H9 (cell line): ENCODE measurements at regions not wholly inside any gene's neighbourhood (a gene's known extent, or its start where the extent isn't known, plus 50 kb on each side); places are given as distances from the start of the nearest gene placed in this dataset.

Experiments used
- DNase-seq: peaks from one replicate; pipeline ENCODE4 v3.0.0-alpha.2; 2017
- H2AFZ ChIP-seq: one replicate; pipeline ENCODE4 v1.6.1; 2013; ENCODE audit warnings: mild to moderate bottlenecking, low read length, control low read depth, moderate library complexity
- H2AK5ac ChIP-seq: 2 replicates; pipeline ENCODE4 v1.6.1; 2013; ENCODE audit warnings: low read length, control low read depth, mixed read lengths; ENCODE audit not compliant: insufficient read length
- H2BK120ac ChIP-seq: one replicate; pipeline ENCODE4 v1.6.1; 2013; ENCODE audit warnings: low read depth, mild to moderate bottlenecking, low read length, control low read depth, inconsistent platforms; ENCODE audit not compliant: poor library complexity, severe bottlenecking
- H2BK12ac ChIP-seq: 2 replicates; pipeline ENCODE4 v1.6.1; 2013; ENCODE audit warnings: low read length, control low read depth, mixed read lengths, low read depth; ENCODE audit not compliant: insufficient read length
- H2BK15ac ChIP-seq: 2 replicates; pipeline ENCODE4 v1.6.1; 2013; ENCODE audit warnings: low read depth, low read length, control low read depth
- H2BK20ac ChIP-seq: one replicate; pipeline ENCODE4 v1.6.1; 2013; ENCODE audit warnings: low read depth, mild to moderate bottlenecking, low read length, control low read depth, inconsistent platforms; ENCODE audit not compliant: poor library complexity, severe bottlenecking
- H2BK5ac ChIP-seq: 2 replicates; pipeline ENCODE4 v1.6.1; 2013; ENCODE audit warnings: low read length, control low read depth, mixed read lengths; ENCODE audit not compliant: insufficient read length
- H3K14ac ChIP-seq: 2 replicates; pipeline ENCODE4 v1.6.1; 2013; ENCODE audit warnings: low read length, control low read depth; ENCODE audit not compliant: insufficient read depth
- H3K18ac ChIP-seq: 2 replicates; pipeline ENCODE4 v1.6.1; 2013; ENCODE audit warnings: low read depth, mild to moderate bottlenecking, mixed read lengths, low read length, control low read depth; ENCODE audit not compliant: insufficient read length
- H3K23ac ChIP-seq: 2 replicates; pipeline ENCODE4 v1.6.1; 2013; ENCODE audit warnings: low read length, control low read depth, mixed read lengths, low read depth; ENCODE audit not compliant: insufficient read length
- H3K23me2 ChIP-seq: 2 replicates; pipeline ENCODE4 v1.6.1; 2013; ENCODE audit warnings: low read depth, mild to moderate bottlenecking, mixed read lengths, low read length, control low read depth; ENCODE audit not compliant: insufficient read length, poor library complexity, severe bottlenecking
- H3K27ac ChIP-seq: 2 replicates; pipeline ENCODE4 v1.5.1; 2013; ENCODE audit warnings: low read length, control low read depth, mixed read lengths, low read depth; ENCODE audit not compliant: insufficient read length
- H3K27me3 ChIP-seq: 2 replicates; pipeline ENCODE4 v1.6.1; 2013; ENCODE audit warnings: low read length, control low read depth, inconsistent platforms; ENCODE audit not compliant: insufficient read depth
- H3K4ac ChIP-seq: 2 replicates; pipeline ENCODE4 v1.6.1; 2013; ENCODE audit warnings: low read depth, mild to moderate bottlenecking, control low read depth, inconsistent platforms, low read length, moderate library complexity
- H3K4me1 ChIP-seq: 2 replicates; pipeline ENCODE4 v1.6.1; 2013; ENCODE audit warnings: low read length, control low read depth, inconsistent platforms; ENCODE audit not compliant: insufficient read depth
- H3K4me2 ChIP-seq: 2 replicates; pipeline ENCODE4 v1.6.1; 2013; ENCODE audit warnings: low read length, control low read depth, mixed read lengths; ENCODE audit not compliant: insufficient read length, insufficient read depth
- H3K56ac ChIP-seq: 2 replicates; pipeline ENCODE4 v1.6.1; 2013; ENCODE audit warnings: low read depth, mild to moderate bottlenecking, mixed read lengths, low read length, control low read depth; ENCODE audit not compliant: insufficient read length
- H3K79me1 ChIP-seq: 2 replicates; pipeline ENCODE4 v1.6.1; 2013; ENCODE audit warnings: low read depth, mild to moderate bottlenecking, moderate library complexity, low read length, control low read depth, inconsistent platforms; ENCODE audit not compliant: insufficient read depth, poor library complexity, severe bottlenecking
- H3K79me2 ChIP-seq: 2 replicates; pipeline ENCODE4 v1.6.1; 2013; ENCODE audit warnings: low read length, control low read depth, inconsistent platforms; ENCODE audit not compliant: insufficient read depth
- H3K9ac ChIP-seq: 2 replicates; pipeline ENCODE4 v1.6.1; 2013; ENCODE audit warnings: low read length, control low read depth, mixed read lengths; ENCODE audit not compliant: insufficient read length; ENCODE audit errors: extremely low read depth
- H3K9me3 ChIP-seq: one replicate; pipeline ENCODE4 v1.6.1; 2013; ENCODE audit warnings: low read depth, low read length, inconsistent platforms; ENCODE audit not compliant: control insufficient read depth
- H3T11ph ChIP-seq: one replicate; pipeline ENCODE4 v1.6.1; 2013; ENCODE audit warnings: mild to moderate bottlenecking, low read length, control low read depth, inconsistent platforms
- H4K20me1 ChIP-seq: one replicate; pipeline ENCODE4 v1.6.1; 2013; ENCODE audit not compliant: control insufficient read depth, insufficient read length, insufficient read depth
- H4K5ac ChIP-seq: 2 replicates; pipeline ENCODE4 v1.6.1; 2013; ENCODE audit warnings: low read depth, mild to moderate bottlenecking, mixed read lengths, low read length, control low read depth; ENCODE audit not compliant: insufficient read length
- H4K8ac ChIP-seq: replicated peaks from 2 replicates; pipeline ENCODE4 v1.6.1; 2013; ENCODE audit warnings: low read length, control low read depth, mixed read lengths, low read depth; ENCODE audit not compliant: insufficient read length
- H4K91ac ChIP-seq: 2 replicates; pipeline ENCODE4 v1.6.1; 2013; ENCODE audit warnings: low read depth, mild to moderate bottlenecking, moderate library complexity, mixed read lengths, low read length, control low read depth; ENCODE audit not compliant: insufficient read length
- H3K27ac Mint-ChIP-seq, 3 experiments: 2 replicates in 2 of 3; 3 replicates in 1 of 3; pipeline ENCODE4 v1.8.0; 2020 to 2021; ENCODE audit warnings: mixed read lengths in 3 of 3, mild to moderate bottlenecking in 1 of 3, moderate library complexity in 1 of 3
- H3K27me3 Mint-ChIP-seq: 2 replicates; pipeline ENCODE4 v1.8.0; 2021; ENCODE audit warnings: low read depth, mild to moderate bottlenecking, moderate library complexity, mixed read lengths
- H3K36me3 Mint-ChIP-seq, 3 experiments: 2 replicates in 2 of 3; 3 replicates in 1 of 3; pipeline ENCODE4 v1.8.0; 2020 to 2021; ENCODE audit warnings: low read depth in 3 of 3, mixed read lengths in 3 of 3; ENCODE audit not compliant: insufficient read depth in 1 of 3
- H3K4me1 Mint-ChIP-seq, 2 experiments: 2 replicates each; pipeline ENCODE4 v1.8.0; 2020; ENCODE audit warnings: mixed read lengths in 2 of 2
- H3K4me3 Mint-ChIP-seq, 2 experiments: 2 replicates in 1 of 2; 3 replicates in 1 of 2; pipeline ENCODE4 v1.8.0; 2020 to 2021; ENCODE audit warnings: mild to moderate bottlenecking in 2 of 2, mixed read lengths in 2 of 2, moderate library complexity in 1 of 2
- H3K9me3 Mint-ChIP-seq, 2 experiments: 2 replicates in 1 of 2; 3 replicates in 1 of 2; pipeline ENCODE4 v1.8.0; 2020; ENCODE audit warnings: mild to moderate bottlenecking in 2 of 2, mixed read lengths in 2 of 2, moderate library complexity in 1 of 2
- WGBS: extraction: QIAGEN DNeasy Blood & Tissue Kit; methylation state at CpG from one replicate; pipeline ENCODE4 v1.1.7; 2013; ENCODE audit warnings: missing lambda C conversion rate, low lambda C conversion rate, mixed read lengths; ENCODE audit not compliant: insufficient read length; ENCODE audit errors: extremely low coverage; 5-methylcytosine and 5-hydroxymethylcytosine counted together
- TF ChIP-seq, protein P1 (sequence below): fragments of 200-600 bp; sonication (generic); conservative IDR thresholded peaks from 3 replicates; pipeline ENCODE4 v1.8.0; 2021; ENCODE audit warnings: antibody characterized with exemption, mild to moderate bottlenecking

DNA sequence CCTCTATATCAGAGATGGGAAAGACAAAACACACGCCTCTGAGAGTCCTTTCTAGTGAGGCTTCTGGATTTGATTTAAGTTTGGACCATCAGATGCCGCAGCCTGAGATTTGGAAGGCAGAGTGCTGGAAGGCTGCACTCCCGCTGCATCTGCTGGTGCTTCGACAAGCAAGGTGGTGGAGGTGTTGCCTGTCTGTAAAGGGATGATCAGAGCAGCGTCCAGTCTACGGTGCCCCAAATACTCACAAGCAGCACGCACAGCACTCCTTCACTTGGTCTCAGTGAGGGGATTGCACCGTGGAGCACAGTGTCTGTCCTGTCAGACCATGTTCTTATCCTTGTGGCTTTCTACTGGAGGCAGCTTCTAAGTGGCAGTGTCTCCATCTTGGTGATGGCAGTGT lies 221.4 kb downstream of the GADD45G start:
- Histone ChIP-seq H3K4me1 (no peaks in the 10 kb centered on the region), H3K4ac (no peak overlapping the region), H3K79me1 (no peaks in the 10 kb centered on the region), H3K27ac (no peak overlapping the region), H4K8ac (no peak overlapping the region), H3K14ac (no peak overlapping the region), H3K9ac (no peak overlapping the region), H2BK120ac (no peak overlapping the region), H3K18ac (no peak overlapping the region), H3K23me2 (no peaks in the 10 kb centered on the region), H4K91ac (no peak overlapping the region), H3K56ac (no peak overlapping the region), H2BK20ac (no peak overlapping the region), H2BK5ac (no peak overlapping the region), H3K23ac (no peak overlapping the region), H2BK15ac (no peak overlapping the region), H2BK12ac (no peak overlapping the region), H3K9me3 (no peaks in the 10 kb centered on the region), H2AFZ (no peak overlapping the region), H4K20me1 (no peaks in the 10 kb centered on the region), H3T11ph (no peak overlapping the region), H4K5ac (no peak overlapping the region), H3K79me2 (no peaks in the 10 kb centered on the region), H3K4me2 (no peak overlapping the region), H2AK5ac (no peak overlapping the region), H3K27me3 (no peaks in the 10 kb centered on the region)
- Mint-ChIP-seq H3K36me3 (no peaks in the 10 kb centered on the region), H3K4me1 (peaks cover 4% of the 10 kb centered on the region in 2 experiments; a peak in 3 of 4 replicates), H3K27ac (no peak overlapping the region), H3K9me3 (peaks cover 0 to 3% of the 10 kb centered on the region in 2 experiments; a peak in 2 of 5 replicates), H3K27me3 (peaks cover 8% of the 10 kb centered on the region), H3K4me3 (no peak overlapping the region)
- no CpG with 5 or more reads among the region's 8 CpGs for WGBS
- no peak for DNase-seq
- TF ChIP-seq, protein P1, sequence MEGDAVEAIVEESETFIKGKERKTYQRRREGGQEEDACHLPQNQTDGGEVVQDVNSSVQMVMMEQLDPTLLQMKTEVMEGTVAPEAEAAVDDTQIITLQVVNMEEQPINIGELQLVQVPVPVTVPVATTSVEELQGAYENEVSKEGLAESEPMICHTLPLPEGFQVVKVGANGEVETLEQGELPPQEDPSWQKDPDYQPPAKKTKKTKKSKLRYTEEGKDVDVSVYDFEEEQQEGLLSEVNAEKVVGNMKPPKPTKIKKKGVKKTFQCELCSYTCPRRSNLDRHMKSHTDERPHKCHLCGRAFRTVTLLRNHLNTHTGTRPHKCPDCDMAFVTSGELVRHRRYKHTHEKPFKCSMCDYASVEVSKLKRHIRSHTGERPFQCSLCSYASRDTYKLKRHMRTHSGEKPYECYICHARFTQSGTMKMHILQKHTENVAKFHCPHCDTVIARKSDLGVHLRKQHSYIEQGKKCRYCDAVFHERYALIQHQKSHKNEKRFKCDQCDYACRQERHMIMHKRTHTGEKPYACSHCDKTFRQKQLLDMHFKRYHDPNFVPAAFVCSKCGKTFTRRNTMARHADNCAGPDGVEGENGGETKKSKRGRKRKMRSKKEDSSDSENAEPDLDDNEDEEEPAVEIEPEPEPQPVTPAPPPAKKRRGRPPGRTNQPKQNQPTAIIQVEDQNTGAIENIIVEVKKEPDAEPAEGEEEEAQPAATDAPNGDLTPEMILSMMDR, result no peak
